ENCODE measurements at regions not wholly inside any gene's neighbourhood (a gene's known extent, or its start where the extent isn't known, plus 50 kb on each side); places are given as distances from the start of the nearest gene placed in this dataset.
"Not testable (repeated sequence)": the region's sequence is repeated elsewhere in the genome, so short reads cannot be mapped to it uniquely, and the experiment has no call there.

DNA sequence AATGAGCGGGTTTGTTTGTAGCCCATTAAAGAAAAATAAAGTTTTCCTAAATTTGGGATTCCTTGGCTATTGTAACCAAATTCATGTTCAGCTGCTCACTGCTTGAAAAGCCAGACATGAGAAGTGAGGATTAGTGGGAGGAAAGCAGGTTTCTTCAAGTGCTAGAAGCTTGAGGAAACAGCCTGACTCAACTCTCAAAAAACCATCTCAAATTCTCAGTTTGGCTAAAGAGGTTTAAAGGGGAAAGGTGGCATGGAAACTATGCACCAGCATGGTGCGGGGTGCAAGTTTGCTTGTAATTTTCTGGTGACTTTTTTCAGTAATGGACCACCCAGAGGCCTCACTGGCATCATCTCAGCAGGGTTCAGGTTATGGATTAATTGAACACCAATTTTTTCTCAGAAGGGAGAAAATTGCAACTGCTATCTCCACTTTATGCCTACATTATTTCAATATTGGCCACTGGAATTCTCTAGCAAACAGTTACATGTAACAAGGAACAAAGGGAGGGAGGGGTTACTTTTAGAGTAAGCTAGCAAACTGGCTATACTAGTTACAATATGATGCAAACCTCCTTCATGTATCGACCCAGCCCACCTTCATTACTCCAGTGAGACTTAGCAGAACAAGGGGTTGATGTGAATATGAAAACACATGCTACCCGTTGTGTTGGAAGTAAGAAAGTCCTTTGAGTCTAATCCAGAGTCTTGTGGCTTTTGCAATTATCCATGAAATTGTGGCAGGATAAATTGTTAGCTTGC, 85.0 kb upstream of the IFNGR1 start:
- TF ChIP-seq POLR2A (IDR thresholded peaks at IDR 0.05), result no peak
- TF ChIP-seq, protein P1, sequence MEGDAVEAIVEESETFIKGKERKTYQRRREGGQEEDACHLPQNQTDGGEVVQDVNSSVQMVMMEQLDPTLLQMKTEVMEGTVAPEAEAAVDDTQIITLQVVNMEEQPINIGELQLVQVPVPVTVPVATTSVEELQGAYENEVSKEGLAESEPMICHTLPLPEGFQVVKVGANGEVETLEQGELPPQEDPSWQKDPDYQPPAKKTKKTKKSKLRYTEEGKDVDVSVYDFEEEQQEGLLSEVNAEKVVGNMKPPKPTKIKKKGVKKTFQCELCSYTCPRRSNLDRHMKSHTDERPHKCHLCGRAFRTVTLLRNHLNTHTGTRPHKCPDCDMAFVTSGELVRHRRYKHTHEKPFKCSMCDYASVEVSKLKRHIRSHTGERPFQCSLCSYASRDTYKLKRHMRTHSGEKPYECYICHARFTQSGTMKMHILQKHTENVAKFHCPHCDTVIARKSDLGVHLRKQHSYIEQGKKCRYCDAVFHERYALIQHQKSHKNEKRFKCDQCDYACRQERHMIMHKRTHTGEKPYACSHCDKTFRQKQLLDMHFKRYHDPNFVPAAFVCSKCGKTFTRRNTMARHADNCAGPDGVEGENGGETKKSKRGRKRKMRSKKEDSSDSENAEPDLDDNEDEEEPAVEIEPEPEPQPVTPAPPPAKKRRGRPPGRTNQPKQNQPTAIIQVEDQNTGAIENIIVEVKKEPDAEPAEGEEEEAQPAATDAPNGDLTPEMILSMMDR (IDR thresholded peaks at IDR 0.05), result no peak
- no peaks in the 10 kb centered on the region for H3K36me3 ChIP-seq
- no peaks in the 10 kb centered on the region for H3K27me3 ChIP-seq
- H3K4me3 ChIP-seq, result no peak overlapping the region
- intact Hi-C loops (cut with DNase I), result no loop called here
- no peak for DNase-seq
- H3K9me3 ChIP-seq, result no peaks in the 10 kb centered on the region
- peak overlapping the region in 1 of 4 donors; percentile 13 for H3K27ac ChIP-seq
- peaks cover 0 to 26% (median 7%) of the 10 kb centered on the region in 3 donors for H3K4me1 ChIP-seq
- WGBS, 2 donors, result 68 to 90% methylated on average over 4 of the region's 4 CpGs

DNA sequence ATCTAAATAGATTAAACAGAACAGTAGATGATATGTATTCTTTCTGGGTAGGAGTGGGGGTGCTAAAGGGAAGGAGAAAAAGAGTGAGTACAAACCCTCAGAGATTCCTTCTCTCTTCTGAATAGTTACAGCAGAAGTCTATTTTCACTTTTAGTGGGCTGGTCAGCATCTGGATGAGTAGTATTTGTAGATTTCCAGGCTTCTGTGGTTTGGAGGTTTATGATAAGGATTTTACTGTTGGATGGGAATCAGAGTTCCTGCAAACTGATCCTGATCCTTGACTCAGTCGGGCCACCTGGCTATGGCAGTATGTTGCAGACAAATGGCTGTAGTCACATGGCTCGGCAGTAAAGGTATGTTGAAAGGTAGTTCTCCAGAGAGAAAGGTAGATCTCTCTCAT, 84.3 kb upstream of the IFNGR1 start:
- 68 to 89% methylated on average over 2 of the region's 2 CpGs for WGBS, 2 donors
- H3K36me3 ChIP-seq, result no peaks in the 10 kb centered on the region
- H3K9me3 ChIP-seq, result no peaks in the 10 kb centered on the region
- H3K4me3 ChIP-seq, result no peak overlapping the region
- DNase-seq, result no peak
- TF ChIP-seq POLR2A (IDR thresholded peaks at IDR 0.05), result no peak
- TF ChIP-seq, protein P1 (IDR thresholded peaks at IDR 0.05), result no peak
- intact Hi-C loops (cut with DNase I), result no loop called here
- no peaks in the 10 kb centered on the region for H3K27me3 ChIP-seq
- H3K27ac ChIP-seq, result no peak overlapping the region
- H3K4me1 ChIP-seq, result peaks cover 0 to 18% (median 0%) of the 10 kb centered on the region in 3 donors

DNA sequence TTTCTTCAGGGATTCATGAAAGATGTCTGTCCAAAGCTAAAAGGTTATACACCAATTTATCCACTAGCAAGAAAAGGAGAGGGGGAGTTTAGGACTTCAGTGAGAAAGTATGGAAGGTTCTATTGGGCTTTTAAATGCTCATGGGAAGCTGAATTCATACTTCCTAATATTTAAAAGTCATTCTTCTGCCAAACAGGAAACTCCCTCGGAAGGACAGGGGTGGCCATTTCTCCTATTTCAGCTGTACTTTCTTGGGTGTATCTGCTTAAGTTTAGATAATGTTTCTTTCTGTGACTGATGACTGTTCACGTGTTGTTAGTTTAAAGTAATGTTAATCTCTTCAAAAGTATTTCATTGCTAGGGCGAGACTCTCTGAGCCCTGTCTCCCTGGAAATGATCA, 80.5 kb upstream of the IFNGR1 start:
- WGBS, 2 donors, result 62% methylated on average over 3 of the region's 3 CpGs
- H3K9me3 ChIP-seq, result no peaks in the 10 kb centered on the region
- no peaks in the 10 kb centered on the region for H3K36me3 ChIP-seq
- H3K4me3 ChIP-seq, result no peak overlapping the region
- peaks cover 0 to 13% (median 0%) of the 10 kb centered on the region in 3 donors for H3K4me1 ChIP-seq
- no peak for TF ChIP-seq POLR2A (IDR thresholded peaks at IDR 0.05)
- TF ChIP-seq, protein P1 (IDR thresholded peaks at IDR 0.05), result no peak
- intact Hi-C loops (cut with DNase I), result no loop called here
- no peak for DNase-seq
- H3K27ac ChIP-seq, result no peak overlapping the region
- no peaks in the 10 kb centered on the region for H3K27me3 ChIP-seq

DNA sequence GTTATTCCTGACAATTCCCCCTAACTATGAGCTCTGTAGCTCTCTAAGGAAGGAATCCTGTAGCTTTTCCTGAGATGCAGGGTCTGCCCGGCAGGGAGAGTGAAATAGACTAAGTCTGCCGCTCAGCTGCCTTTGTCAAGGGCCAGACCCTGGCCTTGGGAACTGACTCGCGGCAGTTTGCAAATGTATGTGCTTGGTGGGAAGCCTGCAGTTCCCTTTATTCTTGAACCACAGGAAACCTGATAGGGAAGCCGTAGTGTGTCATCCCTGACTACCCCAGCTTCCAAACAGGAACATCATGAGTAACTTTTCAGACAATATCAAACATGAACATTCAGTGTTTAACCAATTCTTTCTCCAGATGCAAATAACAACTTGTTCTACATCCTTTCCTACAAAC, 78.7 kb upstream of the IFNGR1 start:
- no peaks in the 10 kb centered on the region for H3K9me3 ChIP-seq
- H3K27ac ChIP-seq, result no peak overlapping the region
- H3K27me3 ChIP-seq, result no peaks in the 10 kb centered on the region
- no peak overlapping the region for H3K4me3 ChIP-seq
- H3K4me1 ChIP-seq, result peaks cover 0 to 3% (median 0%) of the 10 kb centered on the region in 3 donors
- intact Hi-C loops (cut with DNase I), result no loop called here
- WGBS, 2 donors, result 73 to 89% methylated on average over 5 of the region's 5 CpGs
- no peak for TF ChIP-seq POLR2A (IDR thresholded peaks at IDR 0.05)
- TF ChIP-seq, protein P1 (IDR thresholded peaks at IDR 0.05), result no peak
- no peak for DNase-seq
- no peaks in the 10 kb centered on the region for H3K36me3 ChIP-seq

DNA sequence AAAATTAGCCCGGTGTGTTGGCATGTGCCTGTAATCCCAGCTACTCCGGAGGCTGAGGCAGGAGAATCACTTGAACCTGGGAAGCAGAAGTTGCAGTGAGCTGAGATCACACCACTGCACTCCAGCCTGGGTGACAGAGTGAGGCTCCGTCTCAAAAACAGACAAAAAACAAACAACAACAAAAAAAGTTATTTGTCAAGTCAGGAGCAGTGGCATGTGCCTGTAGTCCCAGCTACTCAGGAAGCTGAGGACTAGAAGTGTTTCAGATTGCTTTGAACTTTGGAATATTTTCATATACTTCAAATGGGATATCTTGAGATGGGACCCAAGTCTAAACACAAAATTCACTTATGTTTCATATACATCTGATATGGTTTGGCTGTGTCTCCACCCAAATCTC, 73.1 kb upstream of the IFNGR1 start:
- H3K4me1 ChIP-seq; H3K27me3 ChIP-seq; H3K4me3 ChIP-seq; DNase-seq; H3K27ac ChIP-seq; H3K36me3 ChIP-seq; H3K9me3 ChIP-seq; intact Hi-C loops (cut with DNase I): not testable (repeated sequence)
- 71 to 90% methylated on average over 3 of the region's 3 CpGs for WGBS, 2 donors

Measured in esophagus squamous epithelium (tissue), 5 donors.